HG03135 (cell line): ENCODE measurements at regions not wholly inside any gene's neighbourhood (a gene's known extent, or its start where the extent isn't known, plus 50 kb on each side); places are given as distances from the start of the nearest gene placed in this dataset.

ENCODE experiments used
- ATAC-seq: cut with Tn5 transposase; IDR thresholded peaks from one replicate; pipeline ENCODE4 v1.9.1; 2021; ENCODE audit warnings: mild to moderate bottlenecking, moderate library complexity; ENCODE audit not compliant: unreplicated experiment

DNA sequence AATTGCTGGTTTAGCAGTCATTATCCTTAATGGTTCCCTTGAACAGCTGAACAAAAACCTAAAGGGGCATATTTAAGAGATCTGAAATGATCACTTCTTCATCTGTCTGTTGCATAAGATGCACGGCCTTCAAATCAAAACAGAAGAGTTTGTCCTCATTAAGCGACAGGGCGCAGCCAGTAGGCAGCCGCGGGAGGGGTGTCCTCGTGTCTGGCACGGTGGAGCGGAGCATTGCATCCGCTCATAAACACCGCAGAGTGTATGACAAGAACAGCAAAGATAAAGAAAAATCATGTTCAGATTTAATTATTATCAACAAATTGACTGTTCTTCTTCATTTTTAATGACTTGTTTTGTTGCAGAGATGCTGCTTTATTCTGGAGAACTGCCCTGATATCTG, 255.6 kb upstream of the ADARB2 start:
- ATAC-seq, result no peak

DNA sequence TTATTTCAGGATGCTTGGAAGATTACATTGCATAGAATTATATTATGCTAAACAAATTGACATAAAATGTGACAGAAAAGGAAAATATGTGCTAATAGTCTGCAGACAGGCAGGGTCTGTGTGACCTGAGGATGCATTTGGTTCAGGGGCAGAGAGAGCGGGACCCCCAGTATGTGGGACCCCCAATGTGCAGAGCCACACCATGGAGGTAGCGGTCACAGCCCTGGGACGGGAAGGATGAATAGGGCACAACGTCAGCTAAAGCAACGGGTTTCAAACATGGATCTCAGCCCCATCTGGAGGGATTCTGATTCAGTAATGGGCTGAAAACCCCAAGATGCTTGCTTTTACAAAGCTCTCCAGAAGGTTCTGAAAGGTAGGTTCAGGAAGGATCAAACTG, 251.8 kb upstream of the ADARB2 start:
- ATAC-seq, result no peak

DNA sequence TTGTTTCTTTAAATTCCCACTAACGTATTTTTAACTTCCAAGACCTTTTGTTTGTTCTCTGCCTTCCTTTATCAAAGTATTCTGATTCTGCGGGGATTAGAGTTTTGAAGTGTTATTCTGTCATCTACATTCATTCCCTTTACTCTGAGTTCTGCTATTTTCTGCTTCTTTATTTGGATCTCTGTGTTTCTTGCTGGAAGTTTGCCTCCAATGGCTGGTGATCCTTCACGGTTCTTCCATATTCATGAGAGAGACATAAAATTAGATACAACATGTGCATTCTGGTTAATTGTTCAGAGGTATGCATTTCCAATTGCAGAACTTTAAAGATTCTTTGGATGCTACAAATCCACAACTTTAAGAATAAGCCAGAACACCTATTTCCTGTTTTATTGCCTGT, 244.7 kb upstream of the ADARB2 start:
- no peak for ATAC-seq

DNA sequence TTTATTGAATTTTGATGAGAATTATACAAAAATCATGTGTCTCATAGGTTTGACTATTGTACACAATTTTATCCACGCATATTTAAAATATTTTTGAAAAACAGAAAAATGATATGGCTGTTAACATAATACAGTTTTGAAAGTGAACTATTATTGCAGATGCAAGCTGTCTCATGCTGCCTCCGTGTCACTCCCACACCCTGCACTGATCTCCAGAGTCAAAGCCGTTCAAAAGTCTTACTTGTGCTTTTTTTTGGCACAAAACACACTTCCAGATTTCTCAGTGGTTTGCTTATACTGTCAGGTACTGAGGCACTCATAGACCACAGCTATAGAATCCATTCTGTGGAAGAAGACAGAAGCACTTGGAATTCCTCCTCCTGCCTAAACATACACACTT, 243.1 kb upstream of the ADARB2 start:
- no peak for ATAC-seq

DNA sequence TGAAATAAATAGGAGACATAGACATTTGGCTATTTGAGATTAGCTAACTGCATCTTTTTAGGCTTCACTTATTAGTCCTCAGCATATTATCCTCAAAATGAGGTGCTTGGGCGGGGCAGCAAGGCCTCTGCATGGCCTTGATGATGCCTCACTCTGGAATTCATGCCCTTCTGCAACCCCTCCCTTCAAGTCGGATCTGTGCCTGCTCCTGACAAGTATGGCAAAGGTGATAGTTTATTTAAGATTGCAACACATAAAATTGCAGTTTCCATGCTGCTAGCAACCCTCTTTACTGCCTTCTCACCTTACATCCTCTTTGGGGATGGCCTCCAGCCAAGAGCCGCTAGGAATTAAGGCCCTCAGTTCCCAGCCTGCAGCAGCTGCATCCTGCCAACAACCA, 241.3 kb upstream of the ADARB2 start:
- ATAC-seq, result no peak

DNA sequence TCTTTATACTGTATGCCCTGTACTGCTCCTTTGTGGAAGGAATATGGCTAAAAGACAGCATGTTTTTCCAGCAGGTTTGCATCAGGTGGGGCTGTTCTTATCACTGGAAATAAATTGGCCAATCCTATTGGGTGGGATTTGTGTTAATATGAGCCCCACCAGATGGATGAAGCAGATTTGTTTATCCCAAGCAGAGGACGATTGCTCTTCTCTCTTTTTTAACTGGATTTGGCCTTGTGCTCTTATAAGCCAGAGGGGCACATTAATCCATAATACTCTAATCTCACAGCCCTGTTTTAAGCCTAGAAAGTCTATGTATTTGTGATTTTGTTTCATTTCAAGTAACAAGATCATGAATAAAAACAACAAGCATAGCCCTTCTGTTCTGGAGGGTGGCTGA, 240.1 kb upstream of the ADARB2 start:
- ATAC-seq, result no peak

DNA sequence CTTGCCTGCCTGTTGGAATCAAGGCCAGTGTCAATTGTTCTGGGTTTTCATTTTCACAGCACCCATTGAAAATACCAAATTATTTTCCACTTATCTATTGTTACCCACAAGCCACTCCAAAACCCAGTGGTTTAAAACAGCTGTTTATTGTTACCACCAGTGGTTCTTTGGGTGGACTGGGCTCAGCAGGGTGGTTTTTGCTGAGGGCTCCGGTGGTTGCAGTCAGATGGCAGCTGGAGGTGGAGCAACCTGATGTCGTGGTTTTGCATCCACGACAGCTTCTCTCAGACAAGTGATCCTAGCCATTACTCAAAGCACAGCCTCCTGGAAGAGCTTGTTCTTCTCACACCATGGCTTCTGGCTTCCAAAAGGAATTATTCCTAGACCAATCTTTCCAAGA, 235.1 kb upstream of the ADARB2 start:
- no peak for ATAC-seq

DNA sequence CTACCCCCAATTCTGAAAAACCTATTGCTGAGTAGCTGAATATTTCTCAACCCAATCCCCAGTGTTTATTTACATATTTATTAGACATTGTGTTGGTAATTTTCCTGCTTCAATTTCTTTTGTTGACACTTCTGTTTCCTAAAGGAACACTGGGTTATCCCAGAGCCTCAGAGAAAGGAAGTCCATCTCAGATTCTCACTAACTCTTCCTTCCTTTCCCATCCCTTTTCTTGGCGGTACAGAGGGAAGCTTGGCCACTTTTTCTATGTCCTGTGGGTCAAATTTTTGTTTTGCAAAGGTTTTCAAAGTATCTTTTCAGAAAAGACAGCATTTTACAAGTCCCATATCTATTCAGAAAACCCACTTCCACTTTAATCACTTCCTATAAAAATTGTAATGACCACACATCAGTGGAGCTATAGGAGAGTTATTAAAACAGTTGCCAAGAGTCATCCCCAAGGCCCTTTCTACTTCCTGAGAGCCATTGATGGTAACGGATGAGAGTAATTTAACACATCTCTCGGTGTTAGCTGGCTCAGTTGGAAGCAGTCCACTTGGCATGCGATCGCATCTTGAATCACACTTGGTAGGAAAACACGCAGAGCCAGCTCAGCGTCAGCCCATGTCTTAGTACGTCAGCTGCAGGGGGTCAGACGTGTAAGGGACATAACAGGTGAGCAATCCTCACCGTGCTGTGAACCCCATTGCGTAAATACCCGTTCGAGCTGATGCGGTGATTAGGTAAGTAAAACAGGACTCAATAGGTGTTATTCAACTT, 231.1 kb upstream of the ADARB2 start:
- no peak for ATAC-seq

DNA sequence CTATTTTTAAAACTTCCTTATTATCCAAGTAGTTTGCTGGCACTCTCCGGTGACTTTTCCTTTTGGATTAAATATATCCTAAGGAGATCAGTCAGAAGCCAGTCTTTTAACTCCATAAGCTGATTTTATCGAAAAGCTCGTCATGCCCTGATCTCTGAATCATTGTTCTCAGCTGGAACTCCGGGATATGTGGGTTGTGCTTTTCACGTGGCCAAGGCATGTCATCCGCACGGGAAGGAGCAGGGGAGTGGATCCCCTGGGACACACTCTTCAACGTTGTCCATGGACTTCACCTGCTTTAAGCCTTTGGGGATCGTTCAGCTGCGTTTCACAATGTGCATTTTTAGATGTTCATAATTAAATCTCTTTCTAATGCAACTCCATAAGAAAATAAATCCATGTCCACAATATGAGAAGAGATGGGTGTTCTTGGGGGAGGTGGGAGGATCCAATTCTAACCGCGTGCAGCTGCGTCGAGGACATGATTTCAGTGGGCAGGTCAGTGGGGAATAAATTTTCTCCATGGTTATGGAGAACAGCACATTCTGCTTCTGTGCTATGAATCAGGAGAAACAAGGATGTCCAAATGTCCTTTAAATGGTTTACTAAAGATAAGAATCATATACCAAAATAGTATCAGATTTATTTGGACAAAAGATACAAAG, 229.5 kb upstream of the ADARB2 start:
- ATAC-seq, result no peak

DNA sequence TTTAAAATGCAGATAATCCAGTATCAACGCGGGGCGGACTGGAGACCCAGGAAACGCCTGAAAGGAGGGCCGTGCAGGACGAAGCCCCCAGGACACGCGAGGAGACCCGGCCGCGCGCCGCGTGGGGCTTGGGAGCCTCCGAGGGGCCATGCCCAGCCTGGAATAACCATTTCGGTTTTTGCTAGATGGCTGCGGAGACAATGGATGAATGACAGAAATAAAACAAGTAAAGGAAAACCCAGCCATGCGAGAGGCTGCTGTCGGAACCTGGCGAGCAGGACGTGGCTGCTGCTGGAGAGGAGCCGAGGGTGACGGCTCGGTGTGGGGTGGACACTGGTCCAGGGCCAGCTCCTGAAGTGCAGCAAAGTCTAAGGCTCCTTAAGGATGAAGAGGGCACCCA, 227.2 kb upstream of the ADARB2 start:
- ATAC-seq, result no peak

DNA sequence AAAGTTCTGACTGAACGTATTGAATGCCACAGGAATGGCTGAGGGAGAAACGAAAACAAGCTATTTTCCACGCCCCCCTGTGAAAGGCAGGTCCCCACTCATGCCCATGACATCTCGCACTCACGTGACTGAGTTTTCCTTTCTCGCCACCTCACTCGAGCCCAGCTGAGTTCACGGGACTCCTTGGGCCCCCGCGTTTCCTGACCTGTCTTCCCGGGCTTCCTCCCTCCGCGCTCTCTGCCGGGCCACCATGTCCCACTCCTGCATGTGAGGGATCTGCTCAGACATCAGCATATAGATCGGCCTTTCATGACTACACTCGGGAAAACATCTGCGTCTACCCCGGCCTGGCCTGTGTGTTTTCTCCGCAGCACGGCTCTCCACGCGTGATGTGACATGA, 226.0 kb upstream of the ADARB2 start:
- ATAC-seq, result no peak

DNA sequence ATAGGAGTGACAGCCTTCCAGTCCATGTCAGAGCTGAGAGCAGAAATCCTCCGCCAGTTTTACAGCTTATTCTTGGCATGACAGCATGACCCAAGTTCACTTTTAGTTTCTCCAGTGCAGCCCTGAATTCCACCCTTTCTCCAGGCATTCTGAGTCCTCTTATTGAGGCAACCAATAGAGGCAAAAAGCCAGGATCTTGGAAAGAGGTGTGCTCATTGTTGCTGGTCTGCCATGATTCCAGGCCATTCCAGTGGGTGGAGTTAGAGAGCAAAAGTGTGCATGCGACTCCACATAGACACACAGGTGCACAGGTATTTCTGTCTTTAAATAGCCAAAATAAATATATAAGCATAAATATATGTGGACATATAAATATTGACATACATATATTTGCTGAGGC, 224.7 kb upstream of the ADARB2 start:
- ATAC-seq, result no peak

DNA sequence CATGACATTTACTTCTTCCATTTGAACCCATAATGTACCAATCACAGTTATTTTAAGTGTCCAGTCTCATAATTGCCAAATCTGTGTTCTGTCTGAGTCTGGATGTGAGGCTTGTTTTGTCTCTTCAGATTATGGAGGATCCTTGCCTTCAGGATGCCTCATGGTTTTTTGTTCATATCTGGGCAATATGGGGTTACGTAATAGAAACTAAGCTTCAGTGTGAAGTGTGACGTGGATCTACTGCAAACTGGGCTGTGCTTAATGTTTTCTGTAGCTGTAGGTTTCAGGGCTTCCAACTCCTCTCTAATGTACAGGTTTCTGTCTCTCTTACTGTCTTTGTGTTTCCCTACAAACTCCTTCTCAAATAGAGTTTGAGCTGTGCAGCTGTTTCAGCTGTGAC, 223.7 kb upstream of the ADARB2 start:
- ATAC-seq, result no peak

DNA sequence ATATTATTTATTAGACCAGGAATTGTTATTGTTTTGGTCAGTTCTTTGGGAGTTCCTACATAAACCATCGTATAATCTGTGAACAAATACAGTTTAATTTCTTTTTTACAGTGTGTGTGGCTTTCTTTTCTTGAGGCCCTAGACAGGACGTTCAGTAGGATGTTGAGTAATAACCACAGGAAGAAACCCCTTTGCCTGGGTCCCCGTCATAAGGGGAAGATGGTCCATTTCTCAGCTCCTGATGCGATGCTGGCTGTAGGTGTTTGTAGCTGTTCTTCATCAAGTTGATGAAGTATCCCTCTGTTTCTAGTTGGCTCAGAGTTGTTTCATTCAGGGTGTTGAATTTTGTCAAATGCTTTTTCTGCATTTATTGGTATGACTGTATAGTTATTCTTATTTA, 219.7 kb upstream of the ADARB2 start:
- no peak for ATAC-seq

DNA sequence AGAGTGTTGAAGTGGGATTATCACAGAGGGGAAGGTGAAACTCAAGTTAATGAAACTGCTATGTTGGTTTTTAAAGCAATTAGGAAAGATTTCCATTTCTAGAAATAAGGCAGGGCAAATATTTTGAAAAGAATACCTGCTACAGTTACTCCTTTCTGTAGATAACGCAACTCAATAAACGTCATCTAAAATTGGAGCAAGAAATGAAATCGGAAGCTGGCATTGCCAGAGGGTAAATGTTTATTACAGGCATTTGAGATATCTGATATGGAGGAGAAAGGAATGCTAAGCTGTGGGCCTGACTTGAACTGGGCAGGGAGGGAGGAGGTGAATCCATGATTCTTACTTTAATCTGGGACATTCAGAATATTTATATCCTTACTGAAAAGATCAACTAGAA, 217.0 kb upstream of the ADARB2 start:
- ATAC-seq, result no peak

DNA sequence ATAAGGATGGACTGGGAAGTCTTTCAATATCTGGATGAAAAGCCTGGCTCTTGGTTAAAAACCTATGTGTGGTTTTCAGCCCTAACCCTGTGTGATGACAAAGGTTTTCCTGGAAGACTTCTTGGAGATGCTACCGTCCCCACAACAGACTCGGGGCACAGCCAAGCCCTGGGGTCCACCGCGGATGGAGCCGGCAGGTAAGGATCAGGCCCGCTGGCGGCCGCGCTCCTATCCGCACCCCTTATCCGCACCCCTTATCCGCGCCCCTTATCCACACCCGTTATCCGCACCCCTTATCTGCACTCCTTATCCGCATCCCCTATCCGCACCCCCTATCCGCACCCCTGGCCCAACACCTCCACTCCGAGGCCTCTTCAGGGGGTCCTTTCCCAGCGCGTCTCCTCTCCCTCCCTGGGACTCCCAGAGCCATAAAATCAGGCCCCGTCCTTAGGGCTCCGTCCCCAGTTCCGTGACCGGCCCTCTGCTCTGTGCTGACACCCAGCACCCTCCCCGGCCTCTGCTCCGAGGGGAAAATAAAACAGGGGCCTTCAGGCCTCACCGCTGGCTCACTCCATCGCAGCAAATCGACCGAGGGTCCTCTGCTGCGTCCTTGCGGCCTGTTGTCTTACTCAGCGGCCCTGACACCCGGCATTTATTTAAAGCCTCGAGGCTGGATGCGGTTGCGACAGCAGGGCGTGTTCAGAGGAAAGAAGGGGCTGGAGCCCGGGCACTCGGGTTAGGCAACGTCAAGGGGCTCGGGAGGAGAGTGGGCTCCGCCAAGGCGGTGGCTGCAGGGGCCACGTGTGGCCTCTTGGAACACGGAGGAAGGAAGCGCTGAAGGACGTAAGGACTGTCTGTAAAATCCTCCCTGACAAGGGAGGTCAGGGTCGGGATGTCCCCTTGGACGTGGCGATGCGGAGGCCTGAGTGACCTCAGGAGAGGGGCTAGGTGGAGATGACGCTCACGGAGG, 215.1 kb upstream of the ADARB2 start:
- ATAC-seq, result no peak

DNA sequence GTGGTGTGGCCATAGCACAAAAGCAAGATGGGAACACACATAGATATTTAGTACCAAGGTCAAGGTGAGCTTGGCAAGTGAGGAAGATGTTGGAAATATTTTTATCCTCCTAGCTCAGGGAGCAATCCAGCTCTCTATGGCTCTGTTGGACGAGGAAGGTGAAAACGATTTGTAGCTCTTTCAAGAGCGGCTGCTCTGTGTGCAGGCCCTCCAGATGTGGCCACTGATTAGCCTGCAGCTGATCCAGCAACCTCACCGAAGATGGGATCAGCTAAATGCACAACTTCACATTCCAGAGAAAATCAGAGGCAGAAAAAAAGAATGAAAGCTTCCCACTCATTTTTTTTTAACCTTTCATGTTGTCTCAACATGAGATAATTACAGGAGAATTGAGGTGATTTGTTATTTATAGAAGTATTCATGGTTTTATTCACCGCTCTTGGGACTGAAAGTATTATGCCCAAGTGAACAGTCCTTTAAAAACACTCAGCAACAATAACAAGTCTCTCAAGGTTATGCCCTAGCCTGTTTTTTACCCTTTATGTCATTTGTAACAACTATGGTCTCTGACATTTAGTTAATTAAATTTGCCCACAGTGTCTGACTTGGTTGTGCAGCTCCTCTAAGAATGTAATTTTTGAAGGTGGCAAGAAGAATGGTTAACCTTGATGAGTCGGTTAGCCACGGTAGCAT, 213.6 kb upstream of the ADARB2 start:
- no peak for ATAC-seq

DNA sequence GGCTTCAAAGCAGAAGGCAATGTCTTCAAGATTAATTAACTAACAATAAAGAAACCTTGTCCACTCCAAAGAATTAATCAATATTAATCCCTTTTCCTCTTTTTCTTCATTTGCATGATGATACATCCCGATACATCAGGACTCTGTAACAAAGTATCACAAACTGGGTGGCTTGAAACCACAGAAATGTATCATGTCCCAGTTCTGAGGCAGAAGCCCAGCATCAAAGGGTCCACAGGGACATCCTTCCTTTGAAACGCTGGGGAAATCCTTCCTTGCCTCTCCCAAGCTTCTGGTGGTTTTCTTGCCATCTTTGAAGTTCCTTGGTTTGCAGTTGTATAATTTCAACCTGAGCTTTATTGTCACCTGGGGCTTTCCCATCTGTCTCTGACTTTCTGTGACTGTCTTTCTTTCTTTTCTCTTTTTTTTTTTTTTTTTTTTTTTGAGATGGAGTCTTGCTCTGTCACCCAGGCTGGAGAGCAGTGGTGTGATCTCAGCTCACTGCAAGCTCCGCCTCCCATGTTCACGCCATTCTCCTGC, 210.2 kb upstream of the ADARB2 start:
- ATAC-seq, result no peak

DNA sequence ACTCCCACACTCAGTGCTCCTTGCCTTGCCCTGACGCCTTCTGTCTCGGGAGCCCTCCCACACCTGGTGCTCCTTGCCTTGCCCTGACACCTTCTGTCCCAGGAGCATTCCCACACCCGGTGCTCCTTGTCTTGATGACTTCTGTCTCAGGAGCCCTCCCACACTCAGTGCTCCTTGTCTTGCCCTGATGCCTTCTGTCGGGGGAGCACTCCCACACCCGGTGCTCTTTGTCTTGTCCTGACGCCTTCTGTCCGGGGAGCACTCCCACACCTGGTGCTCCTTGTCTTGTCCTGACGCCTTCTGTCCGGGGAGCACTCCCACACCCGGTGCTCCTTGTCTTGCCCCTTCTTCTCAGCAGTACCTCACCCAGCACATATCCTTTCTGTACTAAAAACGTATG, 207.2 kb upstream of the ADARB2 start:
- ATAC-seq, result no peak

DNA sequence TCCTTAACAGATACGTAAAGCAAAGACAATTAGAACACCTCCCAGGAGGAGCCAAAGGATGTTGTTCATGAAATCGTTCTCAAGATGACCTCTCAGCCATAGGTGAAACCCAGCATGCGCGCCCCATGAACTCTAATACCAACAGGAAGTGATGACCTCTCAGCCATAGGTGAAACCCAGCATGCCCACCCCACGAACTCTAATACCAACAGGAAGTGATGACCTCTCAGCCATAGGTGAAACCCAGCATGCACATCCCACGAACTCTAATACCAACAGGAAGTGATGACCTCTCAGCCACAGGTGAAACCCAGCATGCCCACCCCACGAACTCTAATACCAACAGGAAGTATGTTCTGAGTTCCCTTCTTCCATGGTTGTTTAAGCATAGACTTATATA, 205.2 kb upstream of the ADARB2 start:
- no peak for ATAC-seq

DNA sequence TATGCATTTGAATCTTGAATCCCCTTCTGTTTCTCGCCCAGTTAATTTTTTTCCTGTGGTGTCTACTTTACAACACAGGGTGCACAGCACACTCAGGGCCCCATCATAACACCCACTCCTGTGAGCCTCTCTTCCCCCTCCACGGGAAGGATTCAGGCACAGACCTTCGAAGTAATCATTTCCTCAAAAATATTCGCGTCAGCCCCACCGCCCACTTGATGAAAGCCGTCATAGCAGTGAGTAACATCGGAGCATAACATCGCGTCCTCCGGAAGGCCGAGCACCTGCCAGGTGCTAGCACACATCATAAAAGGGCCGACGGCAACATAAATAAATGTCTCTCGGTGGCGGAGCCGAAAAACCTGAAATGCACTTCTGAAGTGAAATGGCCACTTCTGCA, 201.7 kb upstream of the ADARB2 start:
- ATAC-seq, result no peak
